Subcutaneous abdominal adipose tissue (tissue), 5 donors: ENCODE measurements at regions not wholly inside any gene's neighbourhood (a gene's known extent, or its start where the extent isn't known, plus 50 kb on each side); places are given as distances from the start of the nearest gene placed in this dataset.

Experiments
- H3K27ac ChIP-seq: one replicate; pipeline ENCODE4 v1.7.0; 2013; ENCODE audit warnings: low read depth, mild to moderate bottlenecking, inconsistent platforms, low read length, moderate library complexity
- H3K27me3 ChIP-seq, 5 donors: one replicate each; pipeline ENCODE4 v1.7.0; 2013; ENCODE audit warnings: low read length in 5 of 5, inconsistent platforms in 1 of 5; ENCODE audit not compliant: control insufficient read depth in 5 of 5, insufficient read depth in 4 of 5
- H3K36me3 ChIP-seq, 5 donors: one replicate each; pipeline ENCODE4 v1.7.0; 2013; ENCODE audit warnings: low read length in 5 of 5; ENCODE audit not compliant: control insufficient read depth in 5 of 5, insufficient read depth in 5 of 5
- H3K4me1 ChIP-seq, 5 donors: one replicate each; pipeline ENCODE4 v1.7.0; 2013; ENCODE audit warnings: low read length in 5 of 5, mild to moderate bottlenecking in 3 of 5, moderate library complexity in 1 of 5; ENCODE audit not compliant: control insufficient read depth in 5 of 5, insufficient read depth in 5 of 5
- H3K4me3 ChIP-seq, 5 donors: one replicate each; pipeline ENCODE4 v1.7.0; 2013; ENCODE audit warnings: low read length in 5 of 5, low read depth in 1 of 5
- H3K9ac ChIP-seq, 5 donors: one replicate each; pipeline ENCODE4 v1.7.0; 2013; ENCODE audit warnings: low read length in 5 of 5, mild to moderate bottlenecking in 4 of 5, moderate library complexity in 3 of 5
- H3K9me3 ChIP-seq, 5 donors: one replicate each; pipeline ENCODE4 v1.7.0; 2013; ENCODE audit warnings: low read length in 5 of 5; ENCODE audit not compliant: control insufficient read depth in 5 of 5
- donor health status: healthy.
- donor health status: healthy.
- donor health status: healthy.
- donor health status: healthy.
- donor health status: healthy.

- H3K9ac ChIP-seq, result no peak overlapping the region
- H3K27ac ChIP-seq, result no peak overlapping the region
- peaks cover 31 to 81% (median 72%) of the 10 kb centered on the region in 5 donors for H3K27me3 ChIP-seq
- peaks cover 0 to 4% (median 0%) of the 10 kb centered on the region in 5 donors for H3K9me3 ChIP-seq
- no peak overlapping the region for H3K4me3 ChIP-seq
- peaks cover 2 to 8% (median 4%) of the 10 kb centered on the region in 5 donors for H3K4me1 ChIP-seq
- H3K36me3 ChIP-seq, result no peaks in the 10 kb centered on the region
Observed at GRCh38 chr17:79396696-79397095, 214.2 kb downstream of the RBFOX3 start.

- Histone ChIP-seq H3K4me3 (no peak overlapping the region), H3K9me3 (peaks cover 0 to 4% (median 0%) of the 10 kb centered on the region in 5 donors), H3K4me1 (peaks cover 0 to 2% (median 0%) of the 10 kb centered on the region in 5 donors), H3K9ac (no peak overlapping the region), H3K36me3 (no peaks in the 10 kb centered on the region), H3K27me3 (peaks cover 32 to 88% (median 75%) of the 10 kb centered on the region in 5 donors), H3K27ac (no peak overlapping the region)
Observed at GRCh38 chr17:79395545-79395944, 215.3 kb downstream of the RBFOX3 start.

GRCh38 chr17:79395066-79395465, 215.8 kb downstream of the RBFOX3 start:
- no peak overlapping the region for H3K9ac ChIP-seq
- peaks cover 0 to 4% (median 0%) of the 10 kb centered on the region in 5 donors for H3K9me3 ChIP-seq
- peaks cover 30 to 85% (median 71%) of the 10 kb centered on the region in 5 donors for H3K27me3 ChIP-seq
- H3K36me3 ChIP-seq, result no peaks in the 10 kb centered on the region
- peaks cover 0 to 2% (median 0%) of the 10 kb centered on the region in 5 donors for H3K4me1 ChIP-seq
- no peak overlapping the region for H3K27ac ChIP-seq
- H3K4me3 ChIP-seq, result no peak overlapping the region

- peaks cover 38 to 84% (median 69%) of the 10 kb centered on the region in 5 donors for H3K27me3 ChIP-seq
- H3K36me3 ChIP-seq, result no peaks in the 10 kb centered on the region
- peaks cover 0 to 4% (median 0%) of the 10 kb centered on the region in 5 donors for H3K9me3 ChIP-seq
- no peak overlapping the region for H3K27ac ChIP-seq
- no peak overlapping the region for H3K9ac ChIP-seq
- H3K4me3 ChIP-seq, result no peak overlapping the region
- peaks cover 0 to 2% (median 0%) of the 10 kb centered on the region in 5 donors for H3K4me1 ChIP-seq
Observed at GRCh38 chr17:79393358-79394052, 217.3 kb downstream of the RBFOX3 start.

- peaks cover 0 to 2% (median 0%) of the 10 kb centered on the region in 5 donors for H3K4me1 ChIP-seq
- no peak overlapping the region for H3K9ac ChIP-seq
- peaks cover 36 to 87% (median 70%) of the 10 kb centered on the region in 5 donors for H3K27me3 ChIP-seq
- H3K36me3 ChIP-seq, result no peaks in the 10 kb centered on the region
- peaks cover 0 to 4% (median 0%) of the 10 kb centered on the region in 5 donors for H3K9me3 ChIP-seq
- no peak overlapping the region for H3K27ac ChIP-seq
- H3K4me3 ChIP-seq, result no peak overlapping the region
Observed at GRCh38 chr17:79392598-79392997, 218.3 kb downstream of the RBFOX3 start.

GRCh38 chr17:79391376-79392233, 219.2 kb downstream of the RBFOX3 start:
- Histone ChIP-seq H3K27ac (no peak overlapping the region), H3K36me3 (no peaks in the 10 kb centered on the region), H3K9me3 (peaks cover 0 to 4% (median 0%) of the 10 kb centered on the region in 5 donors), H3K9ac (no peak overlapping the region), H3K4me3 (no peak overlapping the region), H3K27me3 (peaks cover 32 to 89% (median 71%) of the 10 kb centered on the region in 5 donors), H3K4me1 (peaks cover 0 to 2% (median 0%) of the 10 kb centered on the region in 5 donors)

- H3K4me3 ChIP-seq, result no peak overlapping the region
- no peak overlapping the region for H3K9ac ChIP-seq
- H3K27ac ChIP-seq, result no peak overlapping the region
- no peaks in the 10 kb centered on the region for H3K36me3 ChIP-seq
- peaks cover 0 to 2% (median 0%) of the 10 kb centered on the region in 5 donors for H3K4me1 ChIP-seq
- peaks cover 20 to 75% (median 54%) of the 10 kb centered on the region in 5 donors for H3K27me3 ChIP-seq
- peaks cover 0 to 4% (median 0%) of the 10 kb centered on the region in 5 donors for H3K9me3 ChIP-seq
Observed at GRCh38 chr17:79389896-79390295, 221.0 kb downstream of the RBFOX3 start.

GRCh38 chr17:79388556-79389295, 222.1 kb downstream of the RBFOX3 start:
- peaks cover 20 to 69% (median 44%) of the 10 kb centered on the region in 5 donors for H3K27me3 ChIP-seq
- peaks cover 0 to 2% (median 0%) of the 10 kb centered on the region in 5 donors for H3K4me1 ChIP-seq
- no peaks in the 10 kb centered on the region for H3K36me3 ChIP-seq
- H3K9ac ChIP-seq, result no peak overlapping the region
- H3K4me3 ChIP-seq, result no peak overlapping the region
- no peak overlapping the region for H3K27ac ChIP-seq
- peaks cover 0 to 4% (median 0%) of the 10 kb centered on the region in 5 donors for H3K9me3 ChIP-seq

GRCh38 chr17:79387783-79388182, 223.1 kb downstream of the RBFOX3 start:
- Histone ChIP-seq H3K27ac (no peak overlapping the region), H3K9me3 (peaks cover 0 to 4% (median 0%) of the 10 kb centered on the region in 5 donors), H3K36me3 (no peaks in the 10 kb centered on the region), H3K4me1 (peaks cover 0 to 2% (median 0%) of the 10 kb centered on the region in 5 donors), H3K27me3 (peaks cover 20 to 74% (median 50%) of the 10 kb centered on the region in 5 donors), H3K4me3 (no peak overlapping the region), H3K9ac (no peak overlapping the region)
